Osteoblast (primary cell): ENCODE measurements at regions not wholly inside any gene's neighbourhood (a gene's known extent, or its start where the extent isn't known, plus 50 kb on each side); places are given as distances from the start of the nearest gene placed in this dataset.

ENCODE experiments used
- DNase-seq: peaks from one replicate; pipeline ENCODE4 v3.0.0; 2011; ENCODE audit warnings: low spot score, mixed read lengths; ENCODE audit not compliant: insufficient read length; ENCODE audit errors: missing footprints
- H2AFZ ChIP-seq: 2 replicates; pipeline ENCODE4 v1.6.0; 2011; ENCODE audit warnings: mild to moderate bottlenecking, low read length
- H3K27ac ChIP-seq: 2 replicates; pipeline ENCODE4 v1.5.1; 2011; ENCODE audit warnings: mild to moderate bottlenecking, low read depth, low read length, moderate library complexity
- H3K27me3 ChIP-seq: 2 replicates; pipeline ENCODE4 v1.6.0; 2012; ENCODE audit warnings: mild to moderate bottlenecking, control low read depth, inconsistent platforms, low read length, moderate library complexity; ENCODE audit not compliant: insufficient read depth
- H3K36me3 ChIP-seq: 2 replicates; pipeline ENCODE4 v1.5.1; 2011; ENCODE audit warnings: mild to moderate bottlenecking, low read length, control low read depth, moderate library complexity; ENCODE audit not compliant: insufficient read depth
- H3K4me1 ChIP-seq: 2 replicates; pipeline ENCODE4 v1.5.1; 2011; ENCODE audit warnings: mild to moderate bottlenecking, low read length, control low read depth, moderate library complexity; ENCODE audit not compliant: insufficient read depth
- H3K4me2 ChIP-seq: 2 replicates; pipeline ENCODE4 v1.6.0; 2011; ENCODE audit warnings: mild to moderate bottlenecking, low read length; ENCODE audit not compliant: insufficient read depth
- H3K4me3 ChIP-seq: fragments of 200-600 bp; sonication (generic); 3 replicates; pipeline ENCODE4 v1.5.1; 2012; ENCODE audit warnings: mild to moderate bottlenecking, low read length, inconsistent platforms; ENCODE audit not compliant: insufficient read depth
- H3K79me2 ChIP-seq: 2 replicates; pipeline ENCODE4 v1.6.0; 2012; ENCODE audit warnings: mild to moderate bottlenecking, low read length, control low read depth, inconsistent platforms; ENCODE audit not compliant: insufficient read depth
- H3K9me3 ChIP-seq: 2 replicates; pipeline ENCODE4 v1.5.1; 2011; ENCODE audit warnings: low read depth, low read length, control low read depth
- H4K20me1 ChIP-seq: 2 replicates; pipeline ENCODE4 v1.6.0; 2012; ENCODE audit warnings: mild to moderate bottlenecking, low read length, control low read depth; ENCODE audit not compliant: insufficient read depth
- CTCF ChIP-seq: IDR thresholded peaks from 2 replicates; pipeline ENCODE4 v1.5.1; 2011; ENCODE audit warnings: mild to moderate bottlenecking, low read depth, low read length, moderate library complexity; ENCODE audit errors: extremely low read depth

GRCh38 chr1:178652506-178653490 is 72.2 kb upstream of the RALGPS2 start:
- H3K9me3 ChIP-seq = no peaks in the 10 kb centered on the region
- no peaks in the 10 kb centered on the region for H3K79me2 ChIP-seq
- no peaks in the 10 kb centered on the region for H4K20me1 ChIP-seq
- no peaks in the 10 kb centered on the region for H3K27me3 ChIP-seq
- TF ChIP-seq CTCF = no peak
- H3K27ac ChIP-seq = no peak overlapping the region
- no peaks in the 10 kb centered on the region for H3K36me3 ChIP-seq
- peaks cover 24% of the 10 kb centered on the region for H3K4me1 ChIP-seq
- H3K4me2 ChIP-seq = no peak overlapping the region
- H2AFZ ChIP-seq = no peak overlapping the region
- no peak overlapping the region for H3K4me3 ChIP-seq
- no peak for DNase-seq

- Histone ChIP-seq H3K4me3 (no peak overlapping the region), H4K20me1 (no peaks in the 10 kb centered on the region), H3K4me2 (no peak overlapping the region), H3K79me2 (no peaks in the 10 kb centered on the region), H3K4me1 (no peaks in the 10 kb centered on the region), H2AFZ (no peak overlapping the region), H3K27me3 (no peaks in the 10 kb centered on the region), H3K36me3 (no peaks in the 10 kb centered on the region), H3K9me3 (no peaks in the 10 kb centered on the region), H3K27ac (no peak overlapping the region)
- no peak for DNase-seq
- TF ChIP-seq CTCF = no peak
Observed at GRCh38 chr1:178659789-178660208, 65.2 kb upstream of the RALGPS2 start.

- Histone ChIP-seq H3K27ac (no peak overlapping the region), H4K20me1 (no peaks in the 10 kb centered on the region), H3K4me1 (no peaks in the 10 kb centered on the region), H3K4me3 (no peak overlapping the region), H3K36me3 (no peaks in the 10 kb centered on the region), H3K27me3 (no peaks in the 10 kb centered on the region), H2AFZ (no peak overlapping the region), H3K79me2 (no peaks in the 10 kb centered on the region), H3K9me3 (no peaks in the 10 kb centered on the region), H3K4me2 (no peak overlapping the region)
- no peak for DNase-seq
- TF ChIP-seq CTCF = no peak
Observed at GRCh38 chr1:178660461-178660860, 64.6 kb upstream of the RALGPS2 start.

- no peak for DNase-seq
- no peak overlapping the region for H2AFZ ChIP-seq
Observed at GRCh38 chr1:178664278-178664677, 60.8 kb upstream of the RALGPS2 start.

More at GRCh38 chr1:178664278-178664677, 60.8 kb upstream of the RALGPS2 start:
- Histone ChIP-seq H3K4me1 (no peaks in the 10 kb centered on the region), H3K4me3 (no peak overlapping the region), H3K27ac (no peak overlapping the region), H4K20me1 (no peaks in the 10 kb centered on the region), H3K36me3 (no peaks in the 10 kb centered on the region), H3K27me3 (no peaks in the 10 kb centered on the region), H3K9me3 (no peaks in the 10 kb centered on the region), H3K79me2 (no peaks in the 10 kb centered on the region), H3K4me2 (no peak overlapping the region)
- no peak for TF ChIP-seq CTCF
